GM19023 (cell line): ENCODE measurements at regions not wholly inside any gene's neighbourhood (a gene's known extent, or its start where the extent isn't known, plus 50 kb on each side); places are given as distances from the start of the nearest gene placed in this dataset.

Experiments used
- ATAC-seq: cut with Tn5 transposase; IDR thresholded peaks from one replicate; pipeline ENCODE4 v1.9.1; 2021; ENCODE audit warnings: mild to moderate bottlenecking, moderate library complexity; ENCODE audit not compliant: unreplicated experiment

- no peak for ATAC-seq
These were observed 94.6 kb downstream of the ZPLD1 start for GRCh38 chr3:102529452-102529851.

- no peak for ATAC-seq
These were observed 95.8 kb downstream of the ZPLD1 start for GRCh38 chr3:102530415-102531181.

- ATAC-seq = no peak
These were observed 96.9 kb downstream of the ZPLD1 start for GRCh38 chr3:102531686-102532085.

GRCh38 chr3:102532901-102533300 is 98.1 kb downstream of the ZPLD1 start:
- no peak for ATAC-seq

- no peak for ATAC-seq
These were observed 99.0 kb downstream of the ZPLD1 start for GRCh38 chr3:102533784-102534183.

- ATAC-seq = peak; percentile 55
These were observed 101.6 kb downstream of the ZPLD1 start for GRCh38 chr3:102536456-102536855.

- no peak for ATAC-seq
These were observed 102.3 kb downstream of the ZPLD1 start for GRCh38 chr3:102537123-102537522.

GRCh38 chr3:102544741-102545140 is 109.9 kb downstream of the ZPLD1 start:
- no peak for ATAC-seq

- ATAC-seq = no peak
These were observed 110.5 kb downstream of the ZPLD1 start for GRCh38 chr3:102545276-102545675.

- ATAC-seq = no peak
These were observed 119.1 kb downstream of the ZPLD1 start for GRCh38 chr3:102553876-102554275.

- ATAC-seq = no peak
These were observed 135.7 kb downstream of the ZPLD1 start for GRCh38 chr3:102570511-102570910.

- ATAC-seq = no peak
These were observed 136.2 kb downstream of the ZPLD1 start for GRCh38 chr3:102571006-102571405.

GRCh38 chr3:102571720-102572384 is 137.0 kb downstream of the ZPLD1 start:
- no peak for ATAC-seq

GRCh38 chr3:102573483-102574028 is 138.7 kb downstream of the ZPLD1 start:
- no peak for ATAC-seq

GRCh38 chr3:102574355-102574754 is 139.5 kb downstream of the ZPLD1 start:
- ATAC-seq = no peak

GRCh38 chr3:102576651-102577050 is 141.8 kb downstream of the ZPLD1 start:
- no peak for ATAC-seq

GRCh38 chr3:102577082-102577789 is 142.4 kb downstream of the ZPLD1 start:
- no peak for ATAC-seq

- ATAC-seq = no peak
These were observed 145.9 kb downstream of the ZPLD1 start for GRCh38 chr3:102580760-102581159.

- no peak for ATAC-seq
These were observed 151.7 kb downstream of the ZPLD1 start for GRCh38 chr3:102586485-102586884.

GRCh38 chr3:102593812-102594602 is 159.2 kb downstream of the ZPLD1 start:
- no peak for ATAC-seq

GRCh38 chr3:102595057-102595456 is 160.2 kb downstream of the ZPLD1 start:
- no peak for ATAC-seq
